ENCODE measurements at regions not wholly inside any gene's neighbourhood (a gene's known extent, or its start where the extent isn't known, plus 50 kb on each side); places are given as distances from the start of the nearest gene placed in this dataset.

DNA sequence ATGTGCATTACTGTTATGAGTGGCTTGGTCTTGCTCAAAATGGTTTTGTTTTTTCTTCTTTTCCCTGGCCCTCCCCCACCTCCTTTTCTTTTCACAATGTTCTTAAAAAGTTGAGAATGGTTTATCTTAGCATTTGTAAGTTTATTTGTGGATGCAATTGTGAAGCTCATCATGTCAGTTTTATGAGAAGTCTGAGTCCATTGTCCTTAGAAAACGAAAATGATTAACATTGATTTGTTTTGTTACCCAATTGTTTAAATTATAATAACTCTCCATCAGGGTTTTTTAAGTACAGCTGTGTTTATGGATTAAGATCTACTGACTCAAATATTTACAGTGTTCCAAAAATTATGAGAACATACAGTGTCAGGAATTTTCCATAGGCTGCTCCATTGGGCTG, 511.3 kb upstream of the PAPPA start:
- TF ChIP-seq, protein P1, sequence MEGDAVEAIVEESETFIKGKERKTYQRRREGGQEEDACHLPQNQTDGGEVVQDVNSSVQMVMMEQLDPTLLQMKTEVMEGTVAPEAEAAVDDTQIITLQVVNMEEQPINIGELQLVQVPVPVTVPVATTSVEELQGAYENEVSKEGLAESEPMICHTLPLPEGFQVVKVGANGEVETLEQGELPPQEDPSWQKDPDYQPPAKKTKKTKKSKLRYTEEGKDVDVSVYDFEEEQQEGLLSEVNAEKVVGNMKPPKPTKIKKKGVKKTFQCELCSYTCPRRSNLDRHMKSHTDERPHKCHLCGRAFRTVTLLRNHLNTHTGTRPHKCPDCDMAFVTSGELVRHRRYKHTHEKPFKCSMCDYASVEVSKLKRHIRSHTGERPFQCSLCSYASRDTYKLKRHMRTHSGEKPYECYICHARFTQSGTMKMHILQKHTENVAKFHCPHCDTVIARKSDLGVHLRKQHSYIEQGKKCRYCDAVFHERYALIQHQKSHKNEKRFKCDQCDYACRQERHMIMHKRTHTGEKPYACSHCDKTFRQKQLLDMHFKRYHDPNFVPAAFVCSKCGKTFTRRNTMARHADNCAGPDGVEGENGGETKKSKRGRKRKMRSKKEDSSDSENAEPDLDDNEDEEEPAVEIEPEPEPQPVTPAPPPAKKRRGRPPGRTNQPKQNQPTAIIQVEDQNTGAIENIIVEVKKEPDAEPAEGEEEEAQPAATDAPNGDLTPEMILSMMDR (IDR thresholded peaks at IDR 0.05; ENCODE audit: control insufficient read depth, insufficient read depth, low read depth, low read length, missing control alignments) = no peak
- H3K4me3 ChIP-seq (ENCODE audit: control insufficient read depth, low read depth, low read length) = no peak overlapping the region
- DNase-seq (ENCODE audit: low read depth) = no peak

DNA sequence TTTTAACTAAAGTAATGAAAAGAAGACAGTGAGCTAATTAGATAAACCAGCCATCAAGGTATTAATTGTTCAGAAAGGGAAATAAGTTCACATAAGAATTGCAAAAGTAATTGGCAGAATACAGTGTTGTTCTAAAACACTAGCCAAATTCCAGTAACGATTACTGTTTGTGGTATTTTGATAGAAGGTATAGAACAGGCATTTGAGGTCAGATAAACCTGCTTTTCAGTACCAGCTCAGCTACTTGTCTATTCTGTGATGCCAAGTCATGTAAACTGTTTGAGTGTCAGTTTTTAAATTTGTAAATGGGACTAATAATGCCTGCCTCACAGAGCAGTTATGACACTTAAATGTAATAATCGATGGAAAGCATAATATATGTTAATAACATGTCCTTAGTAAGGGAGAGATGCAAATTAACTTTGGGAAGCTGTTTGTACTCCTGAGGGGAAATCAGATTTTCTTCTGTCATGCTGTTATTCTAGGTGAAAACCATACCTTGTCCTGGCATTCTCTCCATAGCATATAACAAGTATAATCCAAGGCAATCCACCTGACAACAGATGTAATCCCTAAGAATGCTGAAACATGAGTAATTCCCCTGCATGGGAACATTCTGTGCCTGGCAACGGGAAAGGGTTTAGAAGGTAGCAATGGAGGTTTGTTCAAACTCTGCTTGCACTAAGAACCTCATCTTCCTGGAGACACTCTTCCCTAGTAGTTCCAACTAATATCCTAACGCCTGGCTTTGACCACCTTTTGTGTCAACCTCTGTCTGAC, 509.5 kb upstream of the PAPPA start:
- no peak for DNase-seq (ENCODE audit: low read depth)
- no peak overlapping the region for H3K4me3 ChIP-seq (ENCODE audit: control insufficient read depth, low read depth, low read length)
- TF ChIP-seq, protein P1 (IDR thresholded peaks at IDR 0.05; ENCODE audit: control insufficient read depth, insufficient read depth, low read depth, low read length, missing control alignments) = no peak

DNA sequence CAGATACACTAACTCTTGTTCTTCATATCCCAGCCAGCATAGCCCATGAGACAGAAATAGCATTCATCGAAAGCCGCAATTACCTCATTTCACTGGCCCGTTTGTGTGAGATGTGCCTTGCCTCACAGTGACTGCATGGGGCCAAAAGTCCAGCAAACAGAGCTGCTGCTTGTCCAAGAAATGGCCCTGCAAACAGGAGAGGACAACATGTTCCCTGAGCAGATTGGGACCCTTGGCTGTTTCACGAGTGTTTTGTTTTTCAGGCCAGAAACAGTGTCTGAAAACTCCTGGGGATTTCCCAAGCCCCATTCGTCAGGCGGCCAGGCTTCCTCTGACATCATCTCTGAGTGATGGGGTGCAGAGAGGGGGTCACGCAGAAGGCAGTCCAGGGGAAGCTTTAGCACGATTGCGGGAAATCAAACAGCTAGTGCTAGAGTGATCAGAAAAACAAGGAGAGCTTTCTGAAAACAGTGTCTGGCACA, 503.6 kb upstream of the PAPPA start:
- DNase-seq (ENCODE audit: low read depth) = peak; percentile 80
- TF ChIP-seq, protein P1 (IDR thresholded peaks at IDR 0.05; ENCODE audit: control insufficient read depth, insufficient read depth, low read depth, low read length, missing control alignments) = no peak
- H3K4me3 ChIP-seq (ENCODE audit: control insufficient read depth, low read depth, low read length) = no peak overlapping the region

DNA sequence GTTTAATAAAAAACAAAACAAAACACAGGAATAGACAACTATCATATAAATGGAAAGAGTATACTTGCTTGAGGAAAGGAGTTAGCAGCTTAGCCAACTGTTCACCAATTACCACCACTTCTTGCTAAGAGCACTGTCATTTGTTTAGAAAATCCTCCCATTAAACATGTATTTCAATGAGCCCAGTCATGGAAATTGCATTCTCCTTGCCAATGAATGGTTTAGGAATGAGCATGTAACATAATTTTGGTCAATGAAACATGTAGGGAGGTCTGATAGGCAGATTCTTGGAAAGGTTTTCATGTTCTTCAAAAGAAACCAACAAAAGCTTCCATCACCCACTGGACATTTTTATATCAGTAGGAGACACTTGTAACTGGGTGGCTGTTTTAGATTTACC, 502.8 kb upstream of the PAPPA start:
- no peak overlapping the region for H3K4me3 ChIP-seq (ENCODE audit: control insufficient read depth, low read depth, low read length)
- DNase-seq (ENCODE audit: low read depth) = peak; percentile 90
- TF ChIP-seq, protein P1 (IDR thresholded peaks at IDR 0.05; ENCODE audit: control insufficient read depth, insufficient read depth, low read depth, low read length, missing control alignments) = no peak

DNA sequence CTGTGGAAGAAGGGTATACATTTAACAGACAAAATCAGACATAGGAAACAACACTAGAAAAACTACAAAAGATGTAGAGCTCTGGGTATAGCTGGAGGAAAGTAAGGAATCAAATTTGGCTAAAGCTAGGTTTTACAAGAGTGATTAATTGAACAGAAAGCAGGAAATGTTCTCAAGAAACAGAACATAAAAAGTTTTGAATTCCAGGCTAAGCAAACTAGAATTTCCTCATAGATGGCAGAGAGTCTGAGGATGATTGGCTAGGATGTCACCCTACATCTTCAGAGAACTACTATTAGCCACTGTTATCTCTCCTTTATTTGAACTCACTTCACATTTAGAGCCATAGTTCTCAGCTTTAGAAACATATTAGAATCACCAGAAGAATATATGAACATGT, 502.1 kb upstream of the PAPPA start:
- no peak overlapping the region for H3K4me3 ChIP-seq (ENCODE audit: control insufficient read depth, low read depth, low read length)
- TF ChIP-seq, protein P1 (IDR thresholded peaks at IDR 0.05; ENCODE audit: control insufficient read depth, insufficient read depth, low read depth, low read length, missing control alignments) = no peak
- DNase-seq (ENCODE audit: low read depth) = no peak

DNA sequence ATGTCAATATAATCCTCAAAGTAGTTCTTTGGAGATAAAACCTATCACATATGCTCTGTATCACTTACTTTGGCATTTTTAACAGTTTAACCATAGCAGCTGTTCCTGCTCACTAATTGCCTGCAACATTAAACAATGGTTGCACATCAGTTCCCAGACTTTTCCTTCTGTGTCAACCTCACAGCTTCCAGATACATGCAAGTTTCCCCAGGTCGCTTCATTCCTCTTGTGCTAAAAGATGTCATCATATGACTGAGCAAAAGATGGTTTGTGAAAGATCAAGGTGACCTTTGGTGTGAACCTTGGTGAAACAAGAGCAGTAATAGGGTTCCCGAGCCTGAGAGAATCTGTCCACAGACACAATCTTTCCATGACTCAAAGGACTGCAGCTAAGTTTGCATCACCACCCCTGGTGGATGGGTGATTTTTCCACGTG, 500.4 kb upstream of the PAPPA start:
- no peak overlapping the region for H3K4me3 ChIP-seq (ENCODE audit: control insufficient read depth, low read depth, low read length)
- DNase-seq (ENCODE audit: low read depth) = peak; percentile 75
- TF ChIP-seq, protein P1 (IDR thresholded peaks at IDR 0.05; ENCODE audit: control insufficient read depth, insufficient read depth, low read depth, low read length, missing control alignments) = no peak

All from AG09309 (cell line).